Astrocyte (in vitro differentiated cells and primary cell): ENCODE measurements at regions not wholly inside any gene's neighbourhood (a gene's known extent, or its start where the extent isn't known, plus 50 kb on each side); places are given as distances from the start of the nearest gene placed in this dataset.

Experiments
- EZH2 ChIP-seq: IDR thresholded peaks from 2 replicates; pipeline ENCODE4 v1.6.1; 2012; ENCODE audit warnings: mild to moderate bottlenecking, low read length, inconsistent platforms; ENCODE audit not compliant: insufficient read depth
- TF ChIP-seq, protein P1 (sequence below): IDR thresholded peaks from 2 replicates; pipeline ENCODE4 v1.5.1; 2011; ENCODE audit warnings: low read depth, mild to moderate bottlenecking, inconsistent platforms, low read length, moderate library complexity; ENCODE audit not compliant: insufficient read depth

DNA sequence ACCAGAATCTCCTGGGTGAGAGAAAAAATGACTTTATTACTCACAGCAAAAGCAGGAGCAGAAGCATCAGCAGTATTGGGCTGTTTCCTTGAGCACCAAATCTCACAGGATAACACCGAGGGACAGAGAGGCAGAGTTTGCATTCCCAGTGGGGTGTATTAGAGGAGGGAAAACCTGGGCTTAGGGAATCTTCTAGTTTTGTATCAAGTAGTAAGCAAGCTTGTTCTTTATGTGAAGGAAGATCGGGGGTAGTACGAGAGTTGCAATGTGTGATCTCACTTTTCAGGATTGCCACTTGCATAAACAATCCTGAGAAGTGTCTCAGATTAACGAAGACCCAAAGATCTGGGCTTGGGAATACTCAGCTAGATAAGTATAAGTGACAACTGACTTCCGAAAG lies 1163.0 kb downstream of the TAF11L14 start:
- TF ChIP-seq, protein P1, sequence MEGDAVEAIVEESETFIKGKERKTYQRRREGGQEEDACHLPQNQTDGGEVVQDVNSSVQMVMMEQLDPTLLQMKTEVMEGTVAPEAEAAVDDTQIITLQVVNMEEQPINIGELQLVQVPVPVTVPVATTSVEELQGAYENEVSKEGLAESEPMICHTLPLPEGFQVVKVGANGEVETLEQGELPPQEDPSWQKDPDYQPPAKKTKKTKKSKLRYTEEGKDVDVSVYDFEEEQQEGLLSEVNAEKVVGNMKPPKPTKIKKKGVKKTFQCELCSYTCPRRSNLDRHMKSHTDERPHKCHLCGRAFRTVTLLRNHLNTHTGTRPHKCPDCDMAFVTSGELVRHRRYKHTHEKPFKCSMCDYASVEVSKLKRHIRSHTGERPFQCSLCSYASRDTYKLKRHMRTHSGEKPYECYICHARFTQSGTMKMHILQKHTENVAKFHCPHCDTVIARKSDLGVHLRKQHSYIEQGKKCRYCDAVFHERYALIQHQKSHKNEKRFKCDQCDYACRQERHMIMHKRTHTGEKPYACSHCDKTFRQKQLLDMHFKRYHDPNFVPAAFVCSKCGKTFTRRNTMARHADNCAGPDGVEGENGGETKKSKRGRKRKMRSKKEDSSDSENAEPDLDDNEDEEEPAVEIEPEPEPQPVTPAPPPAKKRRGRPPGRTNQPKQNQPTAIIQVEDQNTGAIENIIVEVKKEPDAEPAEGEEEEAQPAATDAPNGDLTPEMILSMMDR: no peak
- no peak for TF ChIP-seq EZH2
